Osteoblast (primary cell): ENCODE measurements at regions not wholly inside any gene's neighbourhood (a gene's known extent, or its start where the extent isn't known, plus 50 kb on each side); places are given as distances from the start of the nearest gene placed in this dataset.

ENCODE experiments used
- DNase-seq: peaks from one replicate; pipeline ENCODE4 v3.0.0; 2011; ENCODE audit warnings: low spot score, mixed read lengths; ENCODE audit not compliant: insufficient read length; ENCODE audit errors: missing footprints
- H2AFZ ChIP-seq: 2 replicates; pipeline ENCODE4 v1.6.0; 2011; ENCODE audit warnings: mild to moderate bottlenecking, low read length
- H3K27ac ChIP-seq: 2 replicates; pipeline ENCODE4 v1.5.1; 2011; ENCODE audit warnings: mild to moderate bottlenecking, low read depth, low read length, moderate library complexity
- H3K27me3 ChIP-seq: 2 replicates; pipeline ENCODE4 v1.6.0; 2012; ENCODE audit warnings: mild to moderate bottlenecking, control low read depth, inconsistent platforms, low read length, moderate library complexity; ENCODE audit not compliant: insufficient read depth
- H3K36me3 ChIP-seq: 2 replicates; pipeline ENCODE4 v1.5.1; 2011; ENCODE audit warnings: mild to moderate bottlenecking, low read length, control low read depth, moderate library complexity; ENCODE audit not compliant: insufficient read depth
- H3K4me1 ChIP-seq: 2 replicates; pipeline ENCODE4 v1.5.1; 2011; ENCODE audit warnings: mild to moderate bottlenecking, low read length, control low read depth, moderate library complexity; ENCODE audit not compliant: insufficient read depth
- H3K4me2 ChIP-seq: 2 replicates; pipeline ENCODE4 v1.6.0; 2011; ENCODE audit warnings: mild to moderate bottlenecking, low read length; ENCODE audit not compliant: insufficient read depth
- H3K4me3 ChIP-seq: fragments of 200-600 bp; sonication (generic); 3 replicates; pipeline ENCODE4 v1.5.1; 2012; ENCODE audit warnings: mild to moderate bottlenecking, low read length, inconsistent platforms; ENCODE audit not compliant: insufficient read depth
- H3K79me2 ChIP-seq: 2 replicates; pipeline ENCODE4 v1.6.0; 2012; ENCODE audit warnings: mild to moderate bottlenecking, low read length, control low read depth, inconsistent platforms; ENCODE audit not compliant: insufficient read depth
- H3K9me3 ChIP-seq: 2 replicates; pipeline ENCODE4 v1.5.1; 2011; ENCODE audit warnings: low read depth, low read length, control low read depth
- H4K20me1 ChIP-seq: 2 replicates; pipeline ENCODE4 v1.6.0; 2012; ENCODE audit warnings: mild to moderate bottlenecking, low read length, control low read depth; ENCODE audit not compliant: insufficient read depth
- CTCF ChIP-seq: IDR thresholded peaks from 2 replicates; pipeline ENCODE4 v1.5.1; 2011; ENCODE audit warnings: mild to moderate bottlenecking, low read depth, low read length, moderate library complexity; ENCODE audit errors: extremely low read depth

GRCh38 chr7:106415433-106415832, 130.7 kb upstream of the NAMPT start:
- no peak overlapping the region for H3K4me3 ChIP-seq
- TF ChIP-seq CTCF, result no peak
- no peaks in the 10 kb centered on the region for H3K4me1 ChIP-seq
- peak; percentile 60 for DNase-seq
- H2AFZ ChIP-seq, result no peak overlapping the region
- H3K79me2 ChIP-seq, result no peaks in the 10 kb centered on the region
- no peaks in the 10 kb centered on the region for H4K20me1 ChIP-seq
- no peak overlapping the region for H3K4me2 ChIP-seq
- no peak overlapping the region for H3K27ac ChIP-seq
- H3K9me3 ChIP-seq, result no peaks in the 10 kb centered on the region
- H3K36me3 ChIP-seq, result no peaks in the 10 kb centered on the region
- peaks cover 13% of the 10 kb centered on the region for H3K27me3 ChIP-seq

GRCh38 chr7:106413446-106413845, 128.7 kb upstream of the NAMPT start:
- Histone ChIP-seq H2AFZ (no peak overlapping the region), H3K79me2 (no peaks in the 10 kb centered on the region), H3K4me1 (no peaks in the 10 kb centered on the region), H3K4me3 (no peak overlapping the region), H3K36me3 (no peaks in the 10 kb centered on the region), H3K27ac (no peak overlapping the region), H3K4me2 (no peak overlapping the region), H3K9me3 (no peaks in the 10 kb centered on the region), H3K27me3 (peaks cover 21% of the 10 kb centered on the region), H4K20me1 (no peaks in the 10 kb centered on the region)
- DNase-seq, result no peak
- no peak for TF ChIP-seq CTCF

- no peaks in the 10 kb centered on the region for H4K20me1 ChIP-seq
- no peak overlapping the region for H2AFZ ChIP-seq
- H3K27ac ChIP-seq, result no peak overlapping the region
- H3K9me3 ChIP-seq, result no peaks in the 10 kb centered on the region
- peaks cover 28% of the 10 kb centered on the region for H3K27me3 ChIP-seq
- no peak overlapping the region for H3K4me2 ChIP-seq
- H3K4me1 ChIP-seq, result no peaks in the 10 kb centered on the region
- no peak for TF ChIP-seq CTCF
- H3K79me2 ChIP-seq, result no peaks in the 10 kb centered on the region
- DNase-seq, result no peak
- H3K4me3 ChIP-seq, result no peak overlapping the region
- no peaks in the 10 kb centered on the region for H3K36me3 ChIP-seq
Observed at GRCh38 chr7:106405697-106406141, 120.9 kb upstream of the NAMPT start.

- peaks cover 40% of the 10 kb centered on the region for H3K27me3 ChIP-seq
- no peaks in the 10 kb centered on the region for H3K36me3 ChIP-seq
- no peaks in the 10 kb centered on the region for H3K9me3 ChIP-seq
- DNase-seq, result no peak
- TF ChIP-seq CTCF, result no peak
- no peak overlapping the region for H3K4me3 ChIP-seq
- H3K27ac ChIP-seq, result no peak overlapping the region
- no peak overlapping the region for H3K4me2 ChIP-seq
- no peaks in the 10 kb centered on the region for H3K4me1 ChIP-seq
- no peak overlapping the region for H2AFZ ChIP-seq
- no peaks in the 10 kb centered on the region for H4K20me1 ChIP-seq
- H3K79me2 ChIP-seq, result no peaks in the 10 kb centered on the region
Observed at GRCh38 chr7:106402898-106403297, 118.1 kb upstream of the NAMPT start.
